Stimulated activated CD4-positive, alpha-beta T cell treated with anti-CD3 and anti-CD28 coated beads, Interleukin-4, amount 100 ng/mL, for 48 hours (primary cell): ENCODE measurements at regions not wholly inside any gene's neighbourhood (a gene's known extent, or its start where the extent isn't known, plus 50 kb on each side); places are given as distances from the start of the nearest gene placed in this dataset.

Experiments used
- DNase-seq, 2 donors: peaks; one replicate each; pipeline ENCODE4 v3.0.0-alpha.2; 2020; ENCODE audit warnings: low read depth in 2 of 2

GRCh38 chr13:84208246-84208910 lies 326.1 kb upstream of the SLITRK1 start:
- no peak for DNase-seq

GRCh38 chr13:84207509-84207908 lies 325.2 kb upstream of the SLITRK1 start:
- no peak for DNase-seq

GRCh38 chr13:84200971-84201370 lies 318.7 kb upstream of the SLITRK1 start:
- DNase-seq, result no peak

- DNase-seq, result no peak
Observed at GRCh38 chr13:84192125-84192524, 309.9 kb upstream of the SLITRK1 start.

GRCh38 chr13:84191139-84191538 lies 308.9 kb upstream of the SLITRK1 start:
- DNase-seq, result no peak

- DNase-seq, result no peak
Observed at GRCh38 chr13:84187626-84188025, 305.4 kb upstream of the SLITRK1 start.

GRCh38 chr13:84139561-84140158 lies 257.4 kb upstream of the SLITRK1 start:
- DNase-seq, result no peak

GRCh38 chr13:84137292-84137691 lies 255.0 kb upstream of the SLITRK1 start:
- peak; percentile 15 to 18 for DNase-seq

GRCh38 chr13:84136582-84136981 lies 254.3 kb upstream of the SLITRK1 start:
- no peak for DNase-seq

- DNase-seq, result no peak
Observed at GRCh38 chr13:84132491-84132890, 250.2 kb upstream of the SLITRK1 start.

GRCh38 chr13:84131249-84131648 lies 249.0 kb upstream of the SLITRK1 start:
- DNase-seq, result no peak

- no peak for DNase-seq
Observed at GRCh38 chr13:84130495-84131114, 248.3 kb upstream of the SLITRK1 start.

- no peak for DNase-seq
Observed at GRCh38 chr13:84129966-84130365, 247.7 kb upstream of the SLITRK1 start.

- no peak for DNase-seq
Observed at GRCh38 chr13:84127597-84128128, 245.4 kb upstream of the SLITRK1 start.

GRCh38 chr13:84126671-84127171 lies 244.4 kb upstream of the SLITRK1 start:
- no peak for DNase-seq

GRCh38 chr13:84121456-84121855 lies 239.2 kb upstream of the SLITRK1 start:
- DNase-seq, result no peak

- no peak for DNase-seq
Observed at GRCh38 chr13:84118839-84119409, 236.7 kb upstream of the SLITRK1 start.

GRCh38 chr13:84098273-84098672 lies 216.0 kb upstream of the SLITRK1 start:
- no peak for DNase-seq

- DNase-seq, result no peak
Observed at GRCh38 chr13:84097148-84097547, 214.9 kb upstream of the SLITRK1 start.

GRCh38 chr13:84096216-84096615 lies 213.9 kb upstream of the SLITRK1 start:
- DNase-seq, result no peak

- no peak for DNase-seq
Observed at GRCh38 chr13:84088996-84089395, 206.7 kb upstream of the SLITRK1 start.

GRCh38 chr13:84086847-84087162 lies 204.5 kb upstream of the SLITRK1 start:
- no peak for DNase-seq
